NB4 (cell line): ENCODE measurements at regions not wholly inside any gene's neighbourhood (a gene's known extent, or its start where the extent isn't known, plus 50 kb on each side); places are given as distances from the start of the nearest gene placed in this dataset.

Experiments
- DNase-seq: peaks from one replicate; pipeline ENCODE4 v3.0.0; 2010; ENCODE audit warnings: low read depth
- H3K4me3 ChIP-seq: one replicate; pipeline ENCODE4 v1.5.1; 2011; ENCODE audit warnings: mild to moderate bottlenecking, low read depth, low read length, moderate library complexity
- CTCF ChIP-seq: IDR thresholded peaks from one replicate; pipeline ENCODE4 v1.5.1; 2012; ENCODE audit warnings: low read depth, low read length
- MYC ChIP-seq: IDR thresholded peaks from 2 replicates; pipeline ENCODE4 v1.6.1; 2011; ENCODE audit warnings: low read depth, low read length
- POLR2A ChIP-seq: IDR thresholded peaks from 2 replicates; pipeline ENCODE4 v1.6.1; 2011; ENCODE audit warnings: mild to moderate bottlenecking; ENCODE audit not compliant: insufficient read length; ENCODE audit errors: extremely low read depth
- TF ChIP-seq, protein P1 (sequence below): IDR thresholded peaks from 2 replicates; pipeline ENCODE4 v1.6.1; 2011; ENCODE audit warnings: low read depth, low read length

DNA sequence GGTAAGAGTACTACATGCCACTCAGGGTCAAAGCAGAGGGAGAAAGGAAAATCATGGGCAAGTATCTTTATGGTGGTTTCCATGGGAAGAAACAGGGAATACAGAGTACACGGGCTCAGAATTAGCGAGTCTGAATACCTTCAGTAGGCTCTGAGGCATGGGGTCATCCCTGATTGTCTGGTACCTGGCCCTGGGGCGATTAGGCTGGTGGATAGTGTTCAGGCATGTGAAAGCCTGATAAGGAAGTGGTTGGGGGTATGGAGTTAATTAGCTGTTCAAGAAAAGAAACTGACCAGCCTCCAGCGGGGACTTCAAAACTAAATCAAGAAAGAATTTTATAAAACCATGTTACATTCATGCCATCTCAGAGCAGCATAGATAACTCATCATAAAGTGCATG is 518.8 kb downstream of the RAB28 start:
- TF ChIP-seq POLR2A = no peak
- TF ChIP-seq CTCF = no peak
- TF ChIP-seq MYC = no peak
- TF ChIP-seq, protein P1, sequence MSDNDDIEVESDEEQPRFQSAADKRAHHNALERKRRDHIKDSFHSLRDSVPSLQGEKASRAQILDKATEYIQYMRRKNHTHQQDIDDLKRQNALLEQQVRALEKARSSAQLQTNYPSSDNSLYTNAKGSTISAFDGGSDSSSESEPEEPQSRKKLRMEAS = no peak
- DNase-seq = no peak
- no peak overlapping the region for H3K4me3 ChIP-seq

- no peak for DNase-seq
- no peak overlapping the region for H3K4me3 ChIP-seq
- TF ChIP-seq MYC = no peak
- TF ChIP-seq POLR2A = no peak
- TF ChIP-seq, protein P1 = no peak
- no peak for TF ChIP-seq CTCF
Observed at GRCh38 chr4:12963912-12964311, 520.2 kb downstream of the RAB28 start.

GRCh38 chr4:12963291-12963690 is 520.8 kb downstream of the RAB28 start:
- no peak overlapping the region for H3K4me3 ChIP-seq
- no peak for TF ChIP-seq POLR2A
- no peak for TF ChIP-seq CTCF
- no peak for TF ChIP-seq MYC
- TF ChIP-seq, protein P1 = no peak
- no peak for DNase-seq

GRCh38 chr4:12961713-12962112 is 522.4 kb downstream of the RAB28 start:
- H3K4me3 ChIP-seq = no peak overlapping the region
- DNase-seq = no peak
- TF ChIP-seq POLR2A (no peak), CTCF (no peak), MYC (no peak)
- TF ChIP-seq, protein P1 = no peak

- TF ChIP-seq MYC = no peak
- H3K4me3 ChIP-seq = no peak overlapping the region
- no peak for DNase-seq
Observed at GRCh38 chr4:12958436-12958835, 525.7 kb downstream of the RAB28 start.

DNA sequence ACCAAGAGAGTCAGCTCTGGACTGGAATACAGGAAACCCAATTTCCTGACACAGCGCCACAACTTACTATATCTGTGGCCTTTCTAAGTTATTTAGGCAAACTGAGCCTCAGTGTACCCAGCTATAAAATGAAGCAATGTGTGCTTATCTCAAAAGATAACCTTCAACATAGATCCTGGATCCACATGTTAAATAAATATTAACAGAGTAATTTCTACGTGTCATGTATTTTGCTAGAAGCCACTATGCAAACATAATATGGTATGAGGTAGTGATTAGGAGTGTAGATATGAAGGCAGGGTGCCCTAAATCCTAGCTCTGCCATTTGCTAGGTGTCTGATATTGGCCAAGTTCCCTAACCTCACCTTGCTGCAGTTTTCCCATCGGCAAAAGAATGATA is 527.0 kb downstream of the RAB28 start:
- no peak for DNase-seq
- TF ChIP-seq POLR2A (no peak), MYC (no peak), CTCF (no peak)
- TF ChIP-seq, protein P1 = no peak
- H3K4me3 ChIP-seq = no peak overlapping the region

DNA sequence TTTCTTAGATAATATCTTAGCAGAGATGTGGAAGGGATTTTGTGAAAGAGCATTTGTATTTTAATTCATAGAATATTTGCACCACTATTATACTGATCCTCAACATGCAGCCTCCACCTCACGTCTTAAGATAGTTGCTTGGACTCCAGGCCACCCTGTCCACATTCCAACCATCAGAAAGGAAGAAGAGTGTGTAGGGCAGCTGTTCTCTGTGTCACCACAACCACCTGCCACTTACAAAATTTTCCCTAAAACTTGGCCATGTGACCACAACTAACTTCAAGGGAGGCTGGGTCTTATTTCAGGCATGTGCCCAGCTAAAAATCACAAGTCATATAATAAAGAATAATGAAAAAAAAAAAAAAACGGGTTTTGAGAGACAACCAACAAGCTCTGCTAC is 528.1 kb downstream of the RAB28 start:
- H3K4me3 ChIP-seq = no peak overlapping the region
- DNase-seq = no peak
- no peak for TF ChIP-seq POLR2A
- TF ChIP-seq, protein P1 = no peak
- TF ChIP-seq CTCF = no peak
- TF ChIP-seq MYC = no peak
